ENCODE measurements at regions not wholly inside any gene's neighbourhood (a gene's known extent, or its start where the extent isn't known, plus 50 kb on each side); places are given as distances from the start of the nearest gene placed in this dataset.
A peak's percentile ranks its signal among the peaks of the same experiment; 100 is the strongest.

DNA sequence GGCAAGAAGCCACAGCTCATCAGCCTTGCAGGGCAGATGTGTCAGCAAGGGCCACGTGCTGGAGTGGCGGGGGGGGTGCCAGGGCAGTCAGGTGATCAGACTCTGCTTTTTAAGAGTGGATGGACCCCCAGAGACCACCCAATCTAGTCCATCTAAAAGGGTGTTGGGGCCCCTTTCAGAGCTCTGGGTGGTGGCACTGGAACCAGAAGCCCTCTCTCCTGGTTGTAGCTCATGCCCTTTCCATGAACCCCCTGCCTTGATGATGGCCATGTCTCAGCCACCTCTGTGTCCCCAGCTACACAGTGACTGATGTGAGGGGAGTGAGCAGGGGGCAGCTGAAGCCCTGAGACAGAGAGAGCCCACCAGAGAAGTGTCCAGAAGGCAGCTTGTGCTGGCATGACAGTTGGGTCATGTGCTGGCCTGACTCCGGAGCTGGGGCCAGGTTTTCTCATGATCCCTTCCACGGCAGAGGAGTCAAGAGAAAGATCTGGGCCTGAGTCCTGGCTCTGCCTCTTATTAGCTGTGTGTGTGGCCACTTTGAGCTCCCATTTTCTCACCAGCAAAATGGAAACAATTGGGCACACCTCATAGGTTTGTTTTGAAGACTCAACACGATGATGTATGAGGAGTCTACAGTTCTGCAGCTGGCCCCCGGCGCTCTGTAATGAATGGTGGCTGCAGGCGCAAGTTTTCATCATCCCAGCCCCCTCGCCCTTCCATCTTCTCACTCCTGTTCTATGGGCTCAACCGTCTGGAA is 195.7 kb downstream of the ZFP36L2 start:
- no peak for DNase-seq

GRCh38 chr2:43029186-43029585 is 197.2 kb downstream of the ZFP36L2 start:
- no peak for DNase-seq

GRCh38 chr2:43028188-43028587 is 198.2 kb downstream of the ZFP36L2 start:
- DNase-seq = no peak

GRCh38 chr2:43027097-43027873 is 199.1 kb downstream of the ZFP36L2 start:
- no peak for DNase-seq

DNA sequence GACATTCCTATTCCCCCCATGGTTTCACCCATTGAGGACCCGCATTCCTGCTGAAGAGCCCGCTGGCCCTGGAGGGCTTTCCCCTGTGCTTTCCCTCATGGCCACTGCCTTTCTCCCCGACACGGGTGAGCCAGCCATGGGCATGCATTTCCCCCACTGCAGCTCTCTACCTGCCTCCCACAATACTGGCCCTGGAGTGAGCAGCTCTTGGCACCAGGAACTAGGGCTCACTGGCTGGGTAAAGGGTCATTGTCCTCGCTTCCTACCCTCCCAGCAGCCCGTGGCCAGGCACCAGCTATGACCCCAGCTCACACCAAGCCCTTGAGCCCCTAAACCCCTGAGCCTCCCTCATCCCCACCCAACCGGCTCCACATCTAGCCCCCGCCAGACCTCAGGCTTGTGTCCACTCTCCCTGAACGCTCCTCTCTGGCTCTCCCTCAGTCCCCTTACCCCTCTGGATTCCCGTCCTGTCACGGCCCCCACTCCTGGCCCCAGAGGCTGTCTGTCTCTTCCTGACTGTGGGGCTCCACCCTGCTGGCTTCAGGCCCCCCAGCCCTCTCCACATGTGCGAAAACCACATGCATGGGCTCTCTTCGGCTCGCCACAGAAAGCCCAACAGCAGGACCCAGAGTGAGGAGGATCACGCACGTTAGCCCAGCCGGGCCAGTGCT is 199.8 kb downstream of the ZFP36L2 start:
- no peak for DNase-seq

- no peak for DNase-seq
Observed at GRCh38 chr2:43025709-43026295, 200.6 kb downstream of the ZFP36L2 start.

- peak; percentile 37 for DNase-seq
Observed at GRCh38 chr2:43024515-43025011, 201.8 kb downstream of the ZFP36L2 start.

DNA sequence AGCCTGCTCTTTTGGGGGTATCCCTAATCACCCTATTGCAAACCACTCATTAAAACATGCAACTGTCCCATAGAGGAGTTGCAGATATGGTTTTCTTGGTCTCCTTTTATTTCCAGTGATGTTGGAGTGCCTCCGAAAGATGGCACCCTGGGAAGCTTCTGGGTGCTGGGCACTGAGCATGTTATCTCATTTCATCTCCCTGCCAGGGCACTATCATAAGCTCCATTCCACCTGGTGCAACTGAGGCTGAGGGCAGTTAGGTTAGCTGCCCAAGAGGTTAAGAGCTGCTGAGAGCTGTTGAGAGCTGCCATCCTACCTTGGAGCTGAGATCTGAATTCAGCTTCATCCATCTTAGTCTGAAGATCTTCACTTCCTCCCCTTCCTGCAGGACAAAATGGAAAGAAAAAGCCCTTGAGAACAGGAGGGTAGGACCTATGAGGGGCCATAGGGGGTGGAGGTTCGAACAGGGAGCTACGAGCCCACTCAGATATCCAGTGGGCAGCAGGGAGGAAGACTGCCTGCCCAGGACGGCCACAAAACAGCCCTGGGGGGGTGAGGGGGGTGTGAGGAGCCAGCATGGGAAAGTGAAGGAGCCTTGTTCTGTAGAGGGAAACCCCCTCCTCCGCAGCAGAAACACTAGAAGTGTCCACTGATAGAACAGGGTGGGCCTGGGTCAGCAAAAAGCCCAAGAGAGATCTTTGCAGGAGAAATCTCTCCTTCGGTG is 202.5 kb downstream of the ZFP36L2 start:
- DNase-seq = no peak

DNA sequence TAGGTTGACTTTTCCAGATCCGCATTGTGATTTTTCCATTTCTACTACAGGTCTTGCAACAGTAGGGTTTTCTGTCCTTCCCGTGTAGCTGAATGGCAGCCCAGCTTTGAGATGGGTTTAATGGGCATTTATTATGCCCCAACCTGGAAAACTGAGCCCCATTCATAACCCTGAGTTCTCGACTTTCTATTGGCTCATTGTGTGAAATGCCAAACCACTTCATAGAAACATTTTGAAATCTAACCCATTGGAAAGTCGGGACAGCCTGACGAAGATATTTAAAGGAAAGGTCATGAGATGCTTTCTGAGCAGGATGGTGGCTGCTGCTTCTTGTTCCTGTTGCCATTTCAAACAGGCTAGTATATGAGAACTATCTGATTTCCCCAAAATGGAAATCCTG is 203.5 kb downstream of the ZFP36L2 start:
- no peak for DNase-seq

GRCh38 chr2:43021791-43022509 is 204.5 kb downstream of the ZFP36L2 start:
- DNase-seq = no peak

DNA sequence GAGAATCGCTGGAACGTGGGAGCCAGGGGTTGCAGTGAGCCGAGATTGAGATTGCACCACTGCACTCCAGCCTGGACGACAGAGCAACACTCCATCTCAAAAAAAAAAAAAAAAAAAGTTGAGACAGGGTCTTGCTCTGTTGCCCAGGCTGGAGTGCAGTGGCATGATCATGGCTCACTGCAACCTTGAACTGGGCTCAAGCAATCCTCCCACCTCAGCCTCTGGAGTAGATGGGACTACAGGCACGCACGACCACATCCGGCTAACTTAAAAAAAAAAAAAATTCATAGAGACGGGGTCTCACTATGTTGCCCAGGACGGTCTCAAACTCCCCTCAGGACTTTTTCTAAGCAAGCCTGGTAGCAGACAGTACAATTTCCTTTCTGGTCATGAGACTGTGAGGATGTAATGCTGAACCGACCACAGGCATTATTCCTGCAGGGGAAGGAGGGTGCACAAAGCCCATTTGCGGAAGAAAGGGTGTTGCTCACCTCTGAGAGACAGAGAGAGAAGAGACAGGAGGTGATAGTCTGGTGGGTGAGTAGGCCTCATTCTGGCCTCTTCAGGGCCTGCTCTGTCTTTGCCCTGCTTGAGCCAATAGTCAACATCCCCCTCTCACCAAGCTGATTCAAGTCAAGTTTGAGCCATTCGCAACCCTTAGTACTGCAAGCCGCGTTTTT is 205.3 kb downstream of the ZFP36L2 start:
- no peak for DNase-seq

DNA sequence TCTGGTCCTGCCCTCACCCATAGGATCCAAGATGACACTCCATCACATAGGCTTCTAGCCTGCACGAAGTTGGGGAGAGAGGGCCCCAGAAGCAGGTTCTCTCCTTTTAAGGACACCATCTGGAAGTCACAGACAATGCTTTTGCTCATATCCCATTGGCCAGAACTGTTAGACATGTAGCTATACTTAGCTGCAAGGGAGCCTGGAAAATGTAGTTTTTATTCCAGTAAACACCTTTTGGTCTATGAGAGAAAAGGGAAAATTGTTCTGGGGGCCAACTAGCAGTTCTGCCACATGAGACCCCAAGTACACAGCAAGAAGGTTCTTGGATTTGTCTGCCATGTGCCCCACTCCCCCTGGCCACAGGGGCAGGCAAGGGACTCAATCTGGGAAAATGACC is 206.1 kb downstream of the ZFP36L2 start:
- DNase-seq = no peak

DNA sequence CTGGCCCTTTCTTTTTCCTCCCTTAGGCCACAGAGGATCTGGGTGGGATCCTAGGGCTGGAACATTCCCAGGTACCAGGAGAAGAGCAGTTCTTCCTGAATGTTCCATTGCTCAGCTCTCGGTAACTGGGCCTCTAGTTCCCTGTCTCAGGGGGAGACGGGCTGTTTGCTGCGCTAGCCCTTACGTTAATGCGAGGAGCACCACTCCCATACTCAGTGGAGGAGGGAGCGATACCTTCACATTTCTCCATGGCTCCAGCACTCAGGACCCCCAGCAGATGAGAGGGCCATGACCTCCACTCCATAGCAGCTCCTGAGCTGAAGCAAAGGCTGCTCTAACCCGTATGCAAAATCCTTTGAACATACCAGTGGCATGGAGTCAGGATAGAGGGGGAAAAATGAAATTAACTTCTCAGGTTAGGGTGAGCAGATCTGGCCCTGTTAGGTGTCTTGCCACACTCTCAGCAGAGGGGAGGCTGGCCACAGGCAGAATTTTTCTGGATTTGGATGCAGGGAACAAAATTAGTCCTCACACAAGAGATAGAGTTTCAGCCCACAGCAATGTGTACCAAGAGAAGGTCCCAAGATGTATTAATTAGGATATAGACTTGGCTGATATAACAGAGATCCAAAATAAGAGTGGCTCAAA is 206.7 kb downstream of the ZFP36L2 start:
- no peak for DNase-seq

DNA sequence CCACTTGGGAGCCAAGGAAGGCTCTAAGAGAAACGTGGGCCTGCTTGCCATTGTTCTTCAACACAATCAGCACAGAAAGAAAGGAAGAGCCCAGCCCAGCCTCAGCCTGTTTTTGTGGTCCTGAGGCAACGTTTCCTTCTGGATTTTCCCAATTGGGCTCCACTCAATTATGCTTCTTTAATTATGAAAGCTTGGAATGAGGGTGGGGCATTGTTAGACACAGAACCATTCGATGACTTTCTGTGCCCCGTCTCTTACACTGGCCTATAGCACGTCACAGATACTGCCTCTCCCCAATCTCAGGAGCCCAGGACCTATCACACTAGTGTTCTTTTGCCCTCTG is 207.4 kb downstream of the ZFP36L2 start:
- DNase-seq = no peak

- DNase-seq = peak; percentile 54
Observed at GRCh38 chr2:43018179-43019024, 208.0 kb downstream of the ZFP36L2 start.

DNA sequence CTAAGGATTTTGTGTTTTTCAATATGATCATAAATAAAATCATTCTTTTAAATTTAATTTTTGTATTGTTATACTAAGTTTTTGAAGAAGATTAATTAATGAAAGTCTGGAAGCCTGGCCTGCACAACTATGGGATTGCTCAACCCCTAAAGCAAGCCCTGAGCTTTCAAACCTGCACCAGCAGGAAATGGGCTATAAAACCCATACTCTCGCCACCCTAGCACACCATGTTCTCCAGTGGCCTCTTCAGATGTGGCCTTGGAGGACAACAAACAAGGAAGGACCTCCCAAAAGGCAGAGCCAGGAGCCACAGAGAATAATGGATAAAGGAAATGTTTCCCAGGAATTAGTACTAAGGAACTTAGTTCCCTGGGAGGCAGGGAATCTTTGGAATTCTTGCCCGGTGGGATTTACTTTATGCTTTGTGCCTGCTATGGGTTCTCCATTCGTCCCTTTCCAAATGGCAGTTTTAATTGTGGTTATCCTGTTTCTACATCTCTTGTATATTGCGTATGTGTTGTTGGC is 212.5 kb downstream of the ZFP36L2 start:
- no peak for DNase-seq

DNA sequence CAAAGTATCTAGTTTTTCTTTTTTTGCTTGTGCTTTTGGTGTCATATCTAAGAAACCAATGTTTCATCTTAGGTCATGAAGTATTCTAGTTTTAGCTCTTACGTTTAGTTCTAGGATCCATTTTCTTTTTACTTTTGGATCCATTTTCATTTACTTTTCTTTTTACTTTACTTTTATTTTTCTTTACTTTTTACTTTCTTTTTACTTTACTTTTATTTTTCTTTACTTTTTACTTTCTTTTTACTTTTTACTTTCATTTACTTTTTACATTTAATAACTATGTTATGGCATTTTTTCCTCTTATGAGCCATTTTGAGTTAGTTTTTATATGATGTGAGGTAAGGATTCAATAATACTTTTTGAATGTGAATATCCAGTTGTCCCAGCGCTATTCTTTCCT is 213.4 kb downstream of the ZFP36L2 start:
- no peak for DNase-seq

DNA sequence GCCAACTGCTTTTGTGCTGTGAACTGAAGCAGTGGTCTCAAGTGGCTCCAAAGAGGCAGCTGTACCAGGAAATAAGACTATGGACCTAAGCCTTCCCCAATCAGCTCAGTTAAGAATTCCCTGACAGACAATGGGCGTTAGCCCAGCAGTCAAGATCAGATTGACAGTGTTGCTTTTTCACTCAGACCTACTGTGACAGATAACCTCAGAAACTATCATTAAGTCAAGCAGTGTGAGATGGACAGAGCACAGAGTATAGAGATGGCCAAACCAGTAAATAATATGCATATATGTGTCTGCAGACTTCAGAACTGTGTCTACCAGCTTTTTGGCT is 215.3 kb downstream of the ZFP36L2 start:
- DNase-seq = no peak

DNA sequence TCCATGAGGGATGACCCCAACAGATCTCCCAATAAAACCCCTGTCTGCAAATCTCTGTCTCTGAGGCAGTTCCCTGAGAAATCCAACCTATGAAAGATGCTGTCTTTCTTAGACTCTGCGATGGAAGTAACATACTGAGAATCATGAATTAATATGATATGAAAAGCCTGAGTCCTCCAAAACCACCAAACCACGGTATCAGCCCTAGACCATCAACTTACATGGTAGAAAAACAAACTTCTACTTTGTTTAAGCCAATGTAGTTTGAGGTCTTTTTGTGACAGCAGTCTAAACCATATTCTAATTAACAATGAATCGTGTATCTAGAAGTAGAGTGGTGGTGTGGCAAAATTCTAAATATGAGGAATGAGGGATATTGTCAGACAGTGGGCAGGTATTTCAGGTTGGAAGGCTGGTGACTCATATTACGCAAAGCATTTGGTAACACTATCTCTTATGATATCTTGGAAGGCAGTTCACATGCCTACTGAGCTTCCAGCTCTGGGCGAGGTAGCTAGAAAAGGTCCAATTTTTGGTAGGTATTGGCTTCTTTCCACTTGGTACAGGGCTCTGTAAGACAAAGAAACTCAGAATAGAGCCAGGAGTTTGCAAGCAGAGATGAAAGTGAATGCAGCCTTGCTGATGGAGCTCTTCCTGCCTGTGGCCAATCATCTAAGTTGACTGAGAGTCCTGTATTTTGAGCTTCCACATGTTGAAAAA is 215.8 kb downstream of the ZFP36L2 start:
- no peak for DNase-seq

Data from CD4-positive, alpha-beta T cell treated with Interferon gamma for 1 hour (primary cell).